CD14-positive monocyte (primary cell): ENCODE measurements at regions not wholly inside any gene's neighbourhood (a gene's known extent, or its start where the extent isn't known, plus 50 kb on each side); places are given as distances from the start of the nearest gene placed in this dataset.

ENCODE experiments used
- DNase-seq, 3 donors: peaks; one replicate each; pipeline ENCODE4 v3.0.0-alpha.2; 2011 to 2022
- H2AFZ ChIP-seq: 2 replicates; pipeline ENCODE4 v1.6.0; 2012; ENCODE audit warnings: mild to moderate bottlenecking, low read depth, low read length, inconsistent platforms; ENCODE audit not compliant: insufficient read depth, poor library complexity, severe bottlenecking
- H3K27ac ChIP-seq, 2 donors: 1 replicate in 1 of 2; 2 replicates in 1 of 2; pipeline ENCODE4 v1.5.1; 2012 to 2013; ENCODE audit warnings: low read length in 2 of 2, control low read depth in 1 of 2, inconsistent platforms in 1 of 2, low read depth in 1 of 2, mild to moderate bottlenecking in 1 of 2
- H3K27me3 ChIP-seq, 2 donors: one replicate each; pipeline versions ENCODE4 v1.6.0 to v1.6.1; 2011 to 2013; ENCODE audit warnings: low read length in 2 of 2; ENCODE audit not compliant: control insufficient read depth in 2 of 2, insufficient read depth in 2 of 2
- H3K36me3 ChIP-seq, 2 donors: replicated peaks in 1 of 2; 1 replicate in 1 of 2; 2 replicates in 1 of 2; pipeline versions ENCODE4 v1.5.1 to v1.6.1; 2012 to 2013; ENCODE audit warnings: low read length in 2 of 2, control low read depth in 1 of 2, inconsistent platforms in 1 of 2, mild to moderate bottlenecking in 1 of 2; ENCODE audit not compliant: insufficient read depth in 2 of 2, control insufficient read depth in 1 of 2
- H3K4me1 ChIP-seq, 2 donors: 1 replicate in 1 of 2; 2 replicates in 1 of 2; pipeline versions ENCODE4 v1.5.1 to v1.6.1; 2012 to 2013; ENCODE audit warnings: low read length in 2 of 2, control low read depth in 1 of 2, inconsistent platforms in 1 of 2, mild to moderate bottlenecking in 1 of 2, moderate library complexity in 1 of 2; ENCODE audit not compliant: insufficient read depth in 2 of 2, control insufficient read depth in 1 of 2
- H3K4me2 ChIP-seq: replicated peaks from 2 replicates; pipeline ENCODE3; 2012; ENCODE audit warnings: low read length, moderate library complexity, mild to moderate bottlenecking; ENCODE audit not compliant: poor library complexity, severe bottlenecking; ENCODE audit errors: extremely low read depth
- H3K4me3 ChIP-seq, 3 experiments: fragments of 200-600 bp in 1 of 3; sonication (generic) in 1 of 3; replicated peaks in 1 of 3; 1 replicate in 2 of 3; 2 replicates in 1 of 3; pipeline ENCODE4 v1.5.1; 2011 to 2013; ENCODE audit warnings: low read length in 3 of 3, mild to moderate bottlenecking in 3 of 3, control low read depth in 2 of 3, low read depth in 2 of 3, inconsistent platforms in 1 of 3, moderate library complexity in 1 of 3
- H3K79me2 ChIP-seq: 2 replicates; pipeline ENCODE4 v1.6.0; 2012; ENCODE audit warnings: mild to moderate bottlenecking, control low read depth, inconsistent platforms, low read length, moderate library complexity; ENCODE audit not compliant: insufficient read depth
- H3K9ac ChIP-seq: 2 replicates; pipeline ENCODE4 v1.6.0; 2017; ENCODE audit warnings: low read length, mild to moderate bottlenecking; ENCODE audit not compliant: insufficient read depth, poor library complexity, severe bottlenecking
- H3K9me3 ChIP-seq, 2 donors: replicated peaks in 1 of 2; 1 replicate in 1 of 2; 2 replicates in 1 of 2; pipeline versions ENCODE4 v1.5.1 to v1.6.1; 2012 to 2013; ENCODE audit warnings: low read length in 2 of 2, control low read depth in 1 of 2; ENCODE audit not compliant: control insufficient read depth in 1 of 2, insufficient read depth in 1 of 2
- H4K20me1 ChIP-seq: 2 replicates; pipeline ENCODE4 v1.6.0; 2012; ENCODE audit warnings: mild to moderate bottlenecking, low read length, control low read depth, moderate library complexity; ENCODE audit not compliant: insufficient read depth
- H3K27ac Mint-ChIP-seq, 7 donors: one replicate each; pipeline ENCODE4 v1.8.0; 2020; ENCODE audit warnings: mild to moderate bottlenecking in 7 of 7, mixed read lengths in 7 of 7, moderate library complexity in 6 of 7, inconsistent platforms in 2 of 7
- H3K27me3 Mint-ChIP-seq, 3 donors: one replicate each; pipeline ENCODE4 v1.8.0; 2021 to 2022; ENCODE audit warnings: low read depth in 3 of 3, mild to moderate bottlenecking in 3 of 3, mixed read lengths in 3 of 3, moderate library complexity in 3 of 3, inconsistent platforms in 1 of 3
- H3K36me3 Mint-ChIP-seq, 2 donors: one replicate each; pipeline ENCODE4 v1.8.0; 2020; ENCODE audit warnings: mixed read lengths in 2 of 2, inconsistent platforms in 1 of 2, mild to moderate bottlenecking in 1 of 2
- H3K4me1 Mint-ChIP-seq: one replicate; pipeline ENCODE4 v1.8.0; 2020; ENCODE audit warnings: mild to moderate bottlenecking, mixed read lengths
- H3K4me3 Mint-ChIP-seq, 2 donors: one replicate each; pipeline ENCODE4 v1.8.0; 2020; ENCODE audit warnings: mild to moderate bottlenecking in 2 of 2, mixed read lengths in 2 of 2, moderate library complexity in 1 of 2
- H3K9me3 Mint-ChIP-seq, 7 donors: one replicate each; pipeline ENCODE4 v1.8.0; 2020 to 2022; ENCODE audit warnings: mixed read lengths in 7 of 7, mild to moderate bottlenecking in 6 of 7, moderate library complexity in 6 of 7, inconsistent platforms in 2 of 7
- WGBS: methylation state at CpG from one replicate; pipeline ENCODE4 v1.1.5; 2013; ENCODE audit warnings: missing lambda C conversion rate; ENCODE audit not compliant: insufficient coverage; 5-methylcytosine and 5-hydroxymethylcytosine counted together
- intact Hi-C, 2 donors: fragments of 100-400 bp; cut with micrococcal nuclease; formaldehyde crosslinking; loops; one replicate each; pipeline versions ENCODE4 v1.15.0 to v1.15.1; 2023
- TF ChIP-seq, protein P1 (sequence below): fragments of 200-600 bp; IDR thresholded peaks from one replicate; pipeline ENCODE4 v1.8.0; 2022; ENCODE audit warnings: antibody characterized with exemption, mild to moderate bottlenecking

DNA sequence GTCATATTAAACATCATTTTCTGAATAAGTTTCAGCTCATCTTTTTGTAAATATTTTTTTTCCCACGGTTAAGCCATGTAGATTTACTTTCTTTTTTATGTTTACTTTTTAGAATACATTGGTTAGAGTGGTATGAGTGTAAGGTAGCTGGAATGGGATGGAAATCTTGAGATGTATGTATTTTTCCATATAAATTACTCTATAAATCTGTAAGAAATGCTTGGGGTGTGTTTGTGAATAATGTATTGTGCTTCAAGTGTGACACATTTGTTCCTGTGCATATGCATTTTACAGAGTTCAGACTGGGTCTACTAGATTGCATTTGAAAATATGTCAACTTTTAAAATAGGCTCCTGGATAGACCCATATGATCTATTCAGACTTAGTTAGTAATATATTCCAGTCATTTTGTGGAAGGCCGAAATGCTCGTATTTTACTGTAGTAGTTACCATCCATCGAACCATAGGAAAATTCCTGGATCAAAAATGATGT, 756.8 kb downstream of the RAPGEF2 start:
- no peak overlapping the region for H2AFZ ChIP-seq
- no peaks in the 10 kb centered on the region for H3K4me1 Mint-ChIP-seq

DNA sequence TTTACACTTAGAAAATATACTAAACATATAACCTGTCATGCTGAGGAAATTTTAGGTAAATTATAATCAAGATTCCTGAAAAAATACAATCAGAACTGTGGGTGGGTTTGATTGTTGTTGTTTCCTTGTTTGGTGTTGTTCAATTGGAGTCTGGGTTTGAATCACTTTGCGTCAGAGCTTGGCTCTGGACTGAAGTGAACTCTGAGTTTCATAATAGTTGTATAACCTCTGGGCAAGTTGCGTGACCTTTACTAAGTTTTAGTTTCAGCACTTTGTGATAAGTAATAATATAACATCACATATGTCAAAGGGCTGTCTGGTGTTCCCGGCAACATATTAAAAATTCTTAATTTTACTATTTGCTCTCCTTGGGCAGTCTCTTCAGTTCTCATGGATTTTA, 758.1 kb downstream of the RAPGEF2 start:
- Mint-ChIP-seq H3K36me3 (no peaks in the 10 kb centered on the region), H3K27me3 (peaks cover 0 to 5% (median 0%) of the 10 kb centered on the region in 3 donors), H3K27ac (no peak overlapping the region), H3K4me1 (no peaks in the 10 kb centered on the region), H3K4me3 (no peak overlapping the region), H3K9me3 (peaks cover 0 to 4% (median 0%) of the 10 kb centered on the region in 7 donors)
- DNase-seq: no peak
- Histone ChIP-seq H3K4me2 (no peak overlapping the region), H3K9me3 (no peaks in the 10 kb centered on the region), H3K27me3 (no peaks in the 10 kb centered on the region), H3K27ac (no peak overlapping the region), H3K4me1 (no peaks in the 10 kb centered on the region), H3K79me2 (no peaks in the 10 kb centered on the region), H3K36me3 (no peaks in the 10 kb centered on the region), H2AFZ (no peak overlapping the region), H3K9ac (no peak overlapping the region), H3K4me3 (no peak overlapping the region), H4K20me1 (no peaks in the 10 kb centered on the region)
- 100% methylated on average over 1 of the region's 3 CpGs for WGBS
- TF ChIP-seq, protein P1, sequence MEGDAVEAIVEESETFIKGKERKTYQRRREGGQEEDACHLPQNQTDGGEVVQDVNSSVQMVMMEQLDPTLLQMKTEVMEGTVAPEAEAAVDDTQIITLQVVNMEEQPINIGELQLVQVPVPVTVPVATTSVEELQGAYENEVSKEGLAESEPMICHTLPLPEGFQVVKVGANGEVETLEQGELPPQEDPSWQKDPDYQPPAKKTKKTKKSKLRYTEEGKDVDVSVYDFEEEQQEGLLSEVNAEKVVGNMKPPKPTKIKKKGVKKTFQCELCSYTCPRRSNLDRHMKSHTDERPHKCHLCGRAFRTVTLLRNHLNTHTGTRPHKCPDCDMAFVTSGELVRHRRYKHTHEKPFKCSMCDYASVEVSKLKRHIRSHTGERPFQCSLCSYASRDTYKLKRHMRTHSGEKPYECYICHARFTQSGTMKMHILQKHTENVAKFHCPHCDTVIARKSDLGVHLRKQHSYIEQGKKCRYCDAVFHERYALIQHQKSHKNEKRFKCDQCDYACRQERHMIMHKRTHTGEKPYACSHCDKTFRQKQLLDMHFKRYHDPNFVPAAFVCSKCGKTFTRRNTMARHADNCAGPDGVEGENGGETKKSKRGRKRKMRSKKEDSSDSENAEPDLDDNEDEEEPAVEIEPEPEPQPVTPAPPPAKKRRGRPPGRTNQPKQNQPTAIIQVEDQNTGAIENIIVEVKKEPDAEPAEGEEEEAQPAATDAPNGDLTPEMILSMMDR: no peak
- intact Hi-C loops: no loop called here

More for the DNA sequence above, 756.8 kb downstream of the RAPGEF2 start:
- WGBS: no CpG with 5 or more reads among the region's 4 CpGs
- Histone ChIP-seq H3K4me1 (no peaks in the 10 kb centered on the region), H3K27me3 (no peaks in the 10 kb centered on the region), H3K36me3 (no peaks in the 10 kb centered on the region), H4K20me1 (no peaks in the 10 kb centered on the region), H3K4me2 (no peak overlapping the region), H3K9me3 (no peaks in the 10 kb centered on the region), H3K27ac (no peak overlapping the region), H3K79me2 (no peaks in the 10 kb centered on the region), H3K9ac (no peak overlapping the region), H3K4me3 (no peak overlapping the region)
- TF ChIP-seq, protein P1: no peak
- DNase-seq: no peak
- Mint-ChIP-seq H3K36me3 (no peaks in the 10 kb centered on the region), H3K27me3 (peaks cover 0 to 5% (median 0%) of the 10 kb centered on the region in 3 donors), H3K9me3 (peaks cover 0 to 4% (median 0%) of the 10 kb centered on the region in 7 donors), H3K27ac (no peak overlapping the region), H3K4me3 (no peak overlapping the region)
- intact Hi-C loops: no loop called here
